GM19372 (cell line): ENCODE measurements at regions not wholly inside any gene's neighbourhood (a gene's known extent, or its start where the extent isn't known, plus 50 kb on each side); places are given as distances from the start of the nearest gene placed in this dataset.

Experiments used
- ATAC-seq: cut with Tn5 transposase; IDR thresholded peaks from one replicate; pipeline ENCODE4 v1.9.1; 2021; ENCODE audit warnings: mild to moderate bottlenecking, low read depth, moderate library complexity; ENCODE audit not compliant: unreplicated experiment

- ATAC-seq = no peak
Observed at GRCh38 chr16:87238361-87238715, 78.9 kb downstream of the C16orf95 start.

DNA sequence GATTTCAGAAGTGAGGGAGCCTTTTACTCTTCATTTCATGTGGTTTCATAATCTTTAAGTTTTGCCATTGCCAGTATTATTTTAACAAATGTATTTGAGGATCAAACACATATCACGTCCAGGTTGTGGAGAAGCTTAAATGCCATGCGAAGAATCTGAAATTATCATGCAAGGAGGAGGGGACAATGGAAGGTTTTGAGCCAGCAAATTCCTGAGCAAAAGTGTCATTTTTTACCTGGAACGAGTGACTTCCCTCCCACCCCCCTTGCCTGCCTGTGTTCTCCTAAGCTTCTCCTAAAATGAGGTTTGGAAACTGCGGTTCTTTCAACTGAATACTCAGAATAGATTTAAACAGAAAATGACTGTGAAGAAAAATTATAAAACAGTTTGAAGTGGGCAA lies 77.6 kb downstream of the C16orf95 start:
- ATAC-seq = no peak

DNA sequence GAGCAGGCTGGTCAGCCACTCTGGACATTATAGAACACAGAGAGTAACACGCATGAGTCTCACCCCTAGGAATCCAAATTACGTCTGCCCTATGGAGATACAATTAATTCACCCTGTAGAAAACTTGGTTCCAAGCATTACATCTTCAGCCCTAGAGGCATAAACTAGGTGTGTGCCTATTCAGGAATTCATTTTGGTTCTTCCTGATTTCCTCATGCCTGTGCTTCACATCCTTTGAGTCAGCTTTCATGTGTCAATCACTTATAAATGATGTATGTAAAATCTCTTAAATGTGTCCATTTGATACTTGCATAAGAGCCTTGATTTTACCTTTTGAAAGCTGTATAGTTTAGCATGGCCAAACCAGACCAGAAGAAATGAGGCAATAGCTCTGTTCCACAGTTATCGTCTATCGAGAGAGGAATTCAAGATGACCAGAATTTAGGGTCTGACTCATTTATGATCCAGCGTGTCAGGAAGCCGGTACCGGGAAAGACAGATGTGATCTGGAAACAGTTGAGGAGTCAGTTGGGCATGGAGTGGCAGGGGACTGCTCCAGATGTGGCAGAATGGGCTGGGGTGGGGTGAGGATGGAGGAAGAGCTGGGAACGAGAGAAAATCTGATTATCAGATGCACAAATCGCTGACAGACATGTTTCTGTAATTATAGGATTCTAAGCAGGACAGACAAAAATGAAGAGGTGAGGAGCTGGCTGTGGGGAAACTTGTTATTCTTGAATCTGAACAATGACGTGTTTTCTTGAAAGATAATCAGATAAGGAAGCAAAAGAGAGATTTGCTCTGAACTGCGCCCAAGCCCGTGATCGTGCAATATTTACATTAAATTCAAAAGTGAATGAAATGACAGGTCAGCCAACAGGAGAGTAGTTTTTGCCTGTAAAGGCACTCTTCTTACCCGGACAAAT lies 76.7 kb downstream of the C16orf95 start:
- no peak for ATAC-seq

- no peak for ATAC-seq
Observed at GRCh38 chr16:87241137-87241771, 75.9 kb downstream of the C16orf95 start.

DNA sequence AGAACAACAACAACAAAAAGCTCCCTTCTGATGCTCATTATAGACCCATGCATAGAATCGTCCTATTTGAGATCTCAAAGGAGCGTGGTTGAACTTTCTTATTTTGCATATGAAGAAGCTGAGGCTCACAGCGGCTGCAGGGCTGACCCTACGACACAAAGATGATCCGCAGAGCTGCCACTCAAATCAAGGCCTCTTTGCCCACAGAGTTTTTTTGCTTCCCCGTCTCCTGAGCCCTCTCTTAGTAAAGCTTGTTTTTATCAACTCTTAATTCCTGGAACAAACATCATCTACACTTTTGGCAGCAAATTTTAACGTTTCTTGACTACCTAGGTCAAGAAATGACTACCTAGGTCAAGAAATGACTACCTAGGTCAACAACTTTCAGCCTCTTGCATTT lies 73.7 kb downstream of the C16orf95 start:
- no peak for ATAC-seq

DNA sequence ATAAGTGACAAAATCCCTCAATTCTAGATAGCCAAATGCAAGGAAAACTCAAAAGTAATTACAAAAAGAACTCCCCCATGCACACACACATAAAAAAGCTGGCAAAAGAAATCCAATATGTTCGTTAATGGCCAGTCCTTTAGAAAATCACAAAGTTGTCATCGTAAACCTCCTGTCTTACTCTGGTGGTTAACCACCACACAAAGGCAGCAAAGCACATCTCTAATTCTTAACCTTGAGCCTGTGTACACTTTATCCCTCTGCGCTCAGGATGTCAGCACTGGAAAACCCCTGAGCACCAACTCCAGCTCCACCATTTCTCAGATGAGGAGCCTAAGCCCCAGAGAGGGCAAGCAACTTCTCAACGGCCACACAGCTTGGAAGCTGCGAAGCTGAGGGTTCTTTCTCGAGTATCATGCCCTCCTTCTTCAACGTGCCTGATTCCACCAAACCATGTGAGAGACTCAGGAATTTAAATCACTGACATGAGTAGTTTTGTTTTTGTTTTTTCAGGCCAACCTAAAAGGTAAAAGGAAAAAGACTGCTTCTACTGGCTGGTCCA lies 72.5 kb downstream of the C16orf95 start:
- ATAC-seq = no peak

GRCh38 chr16:87245511-87245910 lies 71.7 kb downstream of the C16orf95 start:
- ATAC-seq = no peak

- ATAC-seq = no peak
Observed at GRCh38 chr16:87246269-87247065, 70.7 kb downstream of the C16orf95 start.

DNA sequence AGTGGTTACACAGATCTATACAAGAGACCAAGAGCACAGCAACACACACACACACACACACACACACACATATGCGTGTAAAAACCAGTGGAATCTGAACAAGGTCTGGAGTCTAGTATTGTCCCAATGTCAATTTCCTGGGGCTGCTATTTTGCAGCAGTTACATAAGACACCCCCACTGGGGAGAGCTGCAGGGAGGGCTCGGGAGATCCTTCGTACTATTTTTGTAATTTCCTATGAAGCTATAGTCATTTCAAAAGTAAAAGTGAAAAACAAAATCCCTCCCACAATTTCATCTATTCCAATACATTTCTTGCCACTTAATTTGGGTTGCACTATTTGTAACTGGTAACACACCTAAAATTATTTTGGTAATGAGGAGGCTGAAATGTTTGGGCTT lies 68.5 kb downstream of the C16orf95 start:
- no peak for ATAC-seq

DNA sequence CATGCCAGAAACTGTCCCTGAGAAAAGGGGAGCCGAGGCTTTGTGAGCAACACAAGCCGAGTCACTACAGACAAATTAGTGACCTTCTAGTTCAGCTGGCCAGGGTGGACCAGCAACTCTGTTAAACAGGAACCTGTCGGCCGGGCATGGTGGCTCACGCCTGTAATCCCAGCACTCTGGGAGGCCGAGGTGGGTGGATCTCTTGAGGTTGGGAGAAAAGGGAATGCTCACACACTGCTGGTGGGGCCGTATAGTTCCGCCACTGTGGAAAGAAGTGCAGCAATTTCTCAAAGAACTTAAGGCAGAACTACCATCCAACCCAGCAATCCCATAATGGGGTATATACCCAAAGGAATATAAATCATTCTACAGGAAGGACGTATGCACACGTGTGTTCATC lies 67.8 kb downstream of the C16orf95 start:
- no peak for ATAC-seq

DNA sequence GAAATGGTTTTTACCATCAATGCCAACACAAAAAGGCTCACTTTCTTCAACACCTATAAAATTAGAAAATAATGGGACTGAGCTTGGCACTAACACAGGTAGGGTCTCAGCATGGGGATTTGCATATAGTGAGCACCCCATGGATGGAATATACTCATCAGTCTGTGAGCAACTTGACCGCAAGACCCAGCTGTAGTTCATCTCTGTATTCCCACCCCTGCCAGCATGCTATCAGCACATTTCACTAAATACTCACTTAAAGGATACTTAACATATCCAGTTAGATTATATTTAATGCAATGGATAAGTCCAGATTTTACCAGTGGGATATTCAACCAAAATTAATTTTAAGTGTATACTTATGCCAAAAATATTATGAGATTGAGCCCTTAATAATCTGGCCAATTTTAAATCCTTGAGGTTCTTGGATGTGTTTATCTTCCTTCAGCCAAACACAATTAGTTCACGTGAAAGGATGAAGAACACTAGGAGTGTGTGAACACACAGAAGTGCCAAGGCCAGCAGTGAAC lies 66.7 kb downstream of the C16orf95 start:
- no peak for ATAC-seq

DNA sequence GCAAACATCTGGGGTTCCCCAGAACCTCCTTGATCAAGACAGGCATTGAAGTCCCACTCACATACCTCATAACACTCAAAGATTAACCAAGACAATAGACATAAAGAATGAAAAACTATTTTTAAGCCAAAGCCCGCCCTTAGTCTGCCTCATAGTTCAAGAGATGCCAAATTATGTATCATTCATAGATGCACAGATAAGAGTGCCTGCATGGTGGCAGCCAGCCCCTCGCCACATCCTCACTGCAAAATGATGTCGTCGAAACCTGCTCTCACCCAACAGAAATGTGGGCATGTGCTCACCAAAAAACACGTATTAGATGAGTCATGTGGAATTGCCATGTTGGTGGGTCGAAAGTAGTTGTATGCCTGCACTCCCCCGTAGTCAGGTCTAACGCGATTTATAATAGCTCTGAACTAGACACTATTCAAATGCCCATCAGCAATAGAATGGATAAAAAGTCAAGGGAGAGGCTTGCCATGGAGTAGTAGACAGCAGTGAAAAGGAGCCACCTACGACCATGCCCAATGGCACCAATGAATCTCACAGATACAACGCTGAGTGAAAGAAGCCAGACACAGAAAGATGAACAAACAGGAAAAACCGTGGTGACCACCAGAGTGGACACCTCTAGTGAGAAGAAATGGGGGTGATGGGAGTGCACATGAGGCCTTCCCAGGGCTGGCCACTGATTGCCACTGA lies 64.8 kb downstream of the C16orf95 start:
- no peak for ATAC-seq
